ENCODE measurements at regions not wholly inside any gene's neighbourhood (a gene's known extent, or its start where the extent isn't known, plus 50 kb on each side); places are given as distances from the start of the nearest gene placed in this dataset.

DNA sequence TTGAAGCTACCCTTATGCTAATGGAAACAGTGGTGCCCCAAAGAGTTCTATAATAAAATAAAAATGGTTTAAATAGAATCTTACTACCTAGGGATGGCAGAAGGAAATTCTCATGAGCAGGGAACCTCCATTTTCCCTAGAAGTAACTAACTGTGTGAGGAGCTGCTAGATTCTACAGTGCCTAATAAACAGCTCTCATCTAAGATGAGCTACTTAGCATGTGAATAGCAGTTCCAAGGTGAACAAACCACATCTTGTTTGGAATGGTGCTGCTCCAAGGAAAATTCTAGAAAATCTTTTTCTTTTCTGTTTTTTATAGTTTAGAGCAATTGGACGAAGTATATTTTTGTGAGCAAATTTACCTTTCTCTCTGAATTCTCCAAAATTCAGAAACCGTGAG lies 1015.3 kb upstream of the NOVA1 start:
- TF ChIP-seq, protein P1, sequence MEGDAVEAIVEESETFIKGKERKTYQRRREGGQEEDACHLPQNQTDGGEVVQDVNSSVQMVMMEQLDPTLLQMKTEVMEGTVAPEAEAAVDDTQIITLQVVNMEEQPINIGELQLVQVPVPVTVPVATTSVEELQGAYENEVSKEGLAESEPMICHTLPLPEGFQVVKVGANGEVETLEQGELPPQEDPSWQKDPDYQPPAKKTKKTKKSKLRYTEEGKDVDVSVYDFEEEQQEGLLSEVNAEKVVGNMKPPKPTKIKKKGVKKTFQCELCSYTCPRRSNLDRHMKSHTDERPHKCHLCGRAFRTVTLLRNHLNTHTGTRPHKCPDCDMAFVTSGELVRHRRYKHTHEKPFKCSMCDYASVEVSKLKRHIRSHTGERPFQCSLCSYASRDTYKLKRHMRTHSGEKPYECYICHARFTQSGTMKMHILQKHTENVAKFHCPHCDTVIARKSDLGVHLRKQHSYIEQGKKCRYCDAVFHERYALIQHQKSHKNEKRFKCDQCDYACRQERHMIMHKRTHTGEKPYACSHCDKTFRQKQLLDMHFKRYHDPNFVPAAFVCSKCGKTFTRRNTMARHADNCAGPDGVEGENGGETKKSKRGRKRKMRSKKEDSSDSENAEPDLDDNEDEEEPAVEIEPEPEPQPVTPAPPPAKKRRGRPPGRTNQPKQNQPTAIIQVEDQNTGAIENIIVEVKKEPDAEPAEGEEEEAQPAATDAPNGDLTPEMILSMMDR (IDR thresholded peaks at IDR 0.05), result no peak
- TF ChIP-seq EZH2 (IDR thresholded peaks at IDR 0.05; ENCODE audit: borderline replicate concordance, insufficient read depth, low read depth, low read length, poor library complexity, severe bottlenecking), result no peak
